ENCODE measurements at regions not wholly inside any gene's neighbourhood (a gene's known extent, or its start where the extent isn't known, plus 50 kb on each side); places are given as distances from the start of the nearest gene placed in this dataset.

DNA sequence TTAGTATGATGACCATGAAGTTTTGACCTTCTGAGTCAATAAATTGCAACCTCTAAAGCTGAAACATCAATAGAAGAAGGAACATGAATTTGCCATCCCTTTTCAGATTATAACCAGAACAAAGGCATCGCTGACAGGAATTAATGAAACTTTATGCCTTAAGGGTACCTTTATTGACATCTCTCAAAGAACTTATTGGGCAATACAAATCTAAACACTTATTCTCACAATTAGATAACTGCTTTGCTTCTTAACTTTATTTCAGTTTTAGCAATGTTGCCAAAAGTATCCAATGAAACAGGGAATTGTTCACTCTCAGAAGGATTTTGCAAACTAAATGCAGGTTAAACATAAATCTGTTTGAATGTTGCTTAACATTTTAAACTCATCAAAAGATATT lies 116.0 kb downstream of the ELAPOR2 start:
- no peak for TF ChIP-seq RAD21 (IDR thresholded peaks at IDR 0.05; ENCODE audit: low read depth)
- TF ChIP-seq, protein P1, sequence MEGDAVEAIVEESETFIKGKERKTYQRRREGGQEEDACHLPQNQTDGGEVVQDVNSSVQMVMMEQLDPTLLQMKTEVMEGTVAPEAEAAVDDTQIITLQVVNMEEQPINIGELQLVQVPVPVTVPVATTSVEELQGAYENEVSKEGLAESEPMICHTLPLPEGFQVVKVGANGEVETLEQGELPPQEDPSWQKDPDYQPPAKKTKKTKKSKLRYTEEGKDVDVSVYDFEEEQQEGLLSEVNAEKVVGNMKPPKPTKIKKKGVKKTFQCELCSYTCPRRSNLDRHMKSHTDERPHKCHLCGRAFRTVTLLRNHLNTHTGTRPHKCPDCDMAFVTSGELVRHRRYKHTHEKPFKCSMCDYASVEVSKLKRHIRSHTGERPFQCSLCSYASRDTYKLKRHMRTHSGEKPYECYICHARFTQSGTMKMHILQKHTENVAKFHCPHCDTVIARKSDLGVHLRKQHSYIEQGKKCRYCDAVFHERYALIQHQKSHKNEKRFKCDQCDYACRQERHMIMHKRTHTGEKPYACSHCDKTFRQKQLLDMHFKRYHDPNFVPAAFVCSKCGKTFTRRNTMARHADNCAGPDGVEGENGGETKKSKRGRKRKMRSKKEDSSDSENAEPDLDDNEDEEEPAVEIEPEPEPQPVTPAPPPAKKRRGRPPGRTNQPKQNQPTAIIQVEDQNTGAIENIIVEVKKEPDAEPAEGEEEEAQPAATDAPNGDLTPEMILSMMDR (IDR thresholded peaks at IDR 0.05 in 2 of 3, conservative IDR thresholded peaks at IDR 0.05 in 1 of 3; ENCODE audit: borderline replicate concordance in 1 of 3, insufficient read depth in 1 of 3, low read depth in 2 of 3, low read length in 2 of 3), result no peak
- TF ChIP-seq EZH2 (IDR thresholded peaks at IDR 0.05), result no peak
- no peak for TF ChIP-seq TCF7L2 (IDR thresholded peaks at IDR 0.05; ENCODE audit: borderline replicate concordance, extremely low read depth, insufficient read depth, insufficient read length)
- TF ChIP-seq YY1 (IDR thresholded peaks at IDR 0.05; ENCODE audit: extremely low read depth, insufficient replicate concordance, low read depth, low read length), result no peak
- no peak for TF ChIP-seq POLR2A (IDR thresholded peaks at IDR 0.05; ENCODE audit: borderline replicate concordance, extremely low read depth, insufficient read depth, insufficient read length)
- no peak for TF ChIP-seq POLR2AphosphoS5 (IDR thresholded peaks at IDR 0.05; ENCODE audit: low read depth, low read length)
- TF ChIP-seq EZH2phosphoT487 (IDR thresholded peaks at IDR 0.05; ENCODE audit: borderline replicate concordance), result no peak
- TF ChIP-seq SIN3A (IDR thresholded peaks at IDR 0.05; ENCODE audit: low read depth), result no peak
- no peak for TF ChIP-seq SP1 (IDR thresholded peaks at IDR 0.05; ENCODE audit: low read depth)
- TF ChIP-seq, protein P2, sequence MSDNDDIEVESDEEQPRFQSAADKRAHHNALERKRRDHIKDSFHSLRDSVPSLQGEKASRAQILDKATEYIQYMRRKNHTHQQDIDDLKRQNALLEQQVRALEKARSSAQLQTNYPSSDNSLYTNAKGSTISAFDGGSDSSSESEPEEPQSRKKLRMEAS (IDR thresholded peaks at IDR 0.05), result no peak
- no peak for TF ChIP-seq CEBPB (IDR thresholded peaks at IDR 0.05; ENCODE audit: low read depth)

Data from HCT116 (cell line).